Smooth muscle cell (in vitro differentiated cells): ENCODE measurements at regions not wholly inside any gene's neighbourhood (a gene's known extent, or its start where the extent isn't known, plus 50 kb on each side); places are given as distances from the start of the nearest gene placed in this dataset.

Experiments used
- DNase-seq: peaks from one replicate; lab custom pipeline; 2025; ENCODE audit not compliant: unreplicated experiment; lab: John Stamatoyannopoulos, UW
- H2AFZ ChIP-seq: fragments of 200-600 bp; sonication (generic); 2 replicates; pipeline ENCODE4 v1.6.0; 2016; ENCODE audit warnings: antibody characterized with exemption, low read depth, mild to moderate bottlenecking
- H3F3A ChIP-seq: fragments of 200-600 bp; sonication (generic); 2 replicates; pipeline ENCODE4 v1.6.0; 2017; ENCODE audit warnings: antibody characterized with exemption, low read depth
- H3K27ac ChIP-seq: fragments of 200-600 bp; sonication (generic); 2 replicates; pipeline ENCODE4 v1.5.1; 2016; ENCODE audit warnings: low read depth, mild to moderate bottlenecking
- H3K27me3 ChIP-seq: fragments of 200-600 bp; sonication (generic); 2 replicates; pipeline ENCODE4 v1.6.1; 2016; ENCODE audit warnings: low read depth, mild to moderate bottlenecking
- H3K36me3 ChIP-seq: fragments of 200-600 bp; sonication (generic); 2 replicates; pipeline ENCODE4 v1.5.1; 2016; ENCODE audit warnings: low read depth
- H3K4me1 ChIP-seq: fragments of 200-600 bp; sonication (generic); 2 replicates; pipeline ENCODE4 v1.5.1; 2016; ENCODE audit warnings: low read depth
- H3K4me2 ChIP-seq: fragments of 200-600 bp; sonication (generic); 2 replicates; pipeline ENCODE4 v1.6.0; 2016; ENCODE audit warnings: mild to moderate bottlenecking
- H3K4me3 ChIP-seq: fragments of 200-600 bp; sonication (generic); 2 replicates; pipeline ENCODE4 v1.5.1; 2016; ENCODE audit warnings: mild to moderate bottlenecking
- H3K79me2 ChIP-seq: fragments of 200-600 bp; sonication (generic); 2 replicates; pipeline ENCODE4 v1.6.0; 2016; ENCODE audit warnings: low read depth, mild to moderate bottlenecking
- H3K9ac ChIP-seq: fragments of 200-600 bp; sonication (generic); 2 replicates; pipeline ENCODE4 v1.6.0; 2016; ENCODE audit warnings: low read depth
- H3K9me3 ChIP-seq: fragments of 200-600 bp; sonication (generic); replicated peaks from 2 replicates; pipeline ENCODE4 v1.5.1; 2016; ENCODE audit warnings: low read depth
- H4K20me1 ChIP-seq: fragments of 200-600 bp; sonication (generic); 2 replicates; pipeline ENCODE4 v1.6.0; 2016; ENCODE audit warnings: low read depth
- CTCF ChIP-seq: fragments of 200-600 bp; sonication (generic); IDR thresholded peaks from 2 replicates; pipeline ENCODE4 v1.5.1; 2017; ENCODE audit warnings: borderline replicate concordance, mild to moderate bottlenecking, antibody characterized with exemption; ENCODE audit not compliant: insufficient read depth, poor library complexity, severe bottlenecking
- WGBS: methylation state at CpG from one replicate; pipeline ENCODE4 v1.1.7; 2016; ENCODE audit warnings: low lambda C conversion rate; 5-methylcytosine and 5-hydroxymethylcytosine counted together

GRCh38 chr2:41737888-41738287, 309.9 kb upstream of the PKDCC start:
- Histone ChIP-seq H4K20me1 (no peaks in the 10 kb centered on the region), H3K4me2 (no peak overlapping the region), H3K4me1 (peaks cover 10% of the 10 kb centered on the region), H3F3A (peaks cover 5% of the 10 kb centered on the region), H2AFZ (no peak overlapping the region), H3K4me3 (no peak overlapping the region), H3K9ac (no peak overlapping the region), H3K79me2 (no peaks in the 10 kb centered on the region), H3K27me3 (no peaks in the 10 kb centered on the region), H3K9me3 (no peaks in the 10 kb centered on the region), H3K36me3 (no peaks in the 10 kb centered on the region), H3K27ac (no peak overlapping the region)
- DNase-seq, result no peak
- no peak for TF ChIP-seq CTCF
- 43% methylated on average over 2 of the region's 2 CpGs for WGBS

GRCh38 chr2:41741951-41742595, 305.7 kb upstream of the PKDCC start:
- no peaks in the 10 kb centered on the region for H3K79me2 ChIP-seq
- no peaks in the 10 kb centered on the region for H3K27me3 ChIP-seq
- H3K36me3 ChIP-seq, result no peaks in the 10 kb centered on the region
- no peaks in the 10 kb centered on the region for H3F3A ChIP-seq
- H3K27ac ChIP-seq, result no peak overlapping the region
- WGBS, result 38% methylated on average over 2 of the region's 2 CpGs
- H3K9ac ChIP-seq, result no peak overlapping the region
- H4K20me1 ChIP-seq, result no peaks in the 10 kb centered on the region
- no peak overlapping the region for H2AFZ ChIP-seq
- no peak overlapping the region for H3K4me3 ChIP-seq
- DNase-seq, result no peak
- no peaks in the 10 kb centered on the region for H3K4me1 ChIP-seq
- no peaks in the 10 kb centered on the region for H3K9me3 ChIP-seq
- no peak for TF ChIP-seq CTCF
- H3K4me2 ChIP-seq, result no peak overlapping the region

- no peaks in the 10 kb centered on the region for H3K4me1 ChIP-seq
- WGBS, result 66% methylated on average over 2 of the region's 2 CpGs
- H3K79me2 ChIP-seq, result no peaks in the 10 kb centered on the region
- no peak overlapping the region for H3K27ac ChIP-seq
- no peak overlapping the region for H2AFZ ChIP-seq
- H3F3A ChIP-seq, result no peaks in the 10 kb centered on the region
- H4K20me1 ChIP-seq, result no peaks in the 10 kb centered on the region
- DNase-seq, result no peak
- H3K9ac ChIP-seq, result no peak overlapping the region
- H3K4me2 ChIP-seq, result no peak overlapping the region
- no peak for TF ChIP-seq CTCF
- H3K27me3 ChIP-seq, result no peaks in the 10 kb centered on the region
- no peaks in the 10 kb centered on the region for H3K36me3 ChIP-seq
- no peak overlapping the region for H3K4me3 ChIP-seq
- H3K9me3 ChIP-seq, result no peaks in the 10 kb centered on the region
Observed at GRCh38 chr2:41743324-41743723, 304.5 kb upstream of the PKDCC start.

GRCh38 chr2:41750829-41751228, 297.0 kb upstream of the PKDCC start:
- no peaks in the 10 kb centered on the region for H3K36me3 ChIP-seq
- no peak overlapping the region for H3K4me3 ChIP-seq
- H3K4me2 ChIP-seq, result no peak overlapping the region
- H2AFZ ChIP-seq, result no peak overlapping the region
- no peak for DNase-seq
- no peaks in the 10 kb centered on the region for H3K79me2 ChIP-seq
- H3F3A ChIP-seq, result no peaks in the 10 kb centered on the region
- H3K27me3 ChIP-seq, result no peaks in the 10 kb centered on the region
- H3K9me3 ChIP-seq, result no peaks in the 10 kb centered on the region
- H3K4me1 ChIP-seq, result no peaks in the 10 kb centered on the region
- WGBS, result 81% methylated on average over 3 of the region's 3 CpGs
- no peak for TF ChIP-seq CTCF
- H4K20me1 ChIP-seq, result no peaks in the 10 kb centered on the region
- no peak overlapping the region for H3K9ac ChIP-seq
- no peak overlapping the region for H3K27ac ChIP-seq
